HepG2 (cell line): ENCODE measurements at regions not wholly inside any gene's neighbourhood (a gene's known extent, or its start where the extent isn't known, plus 50 kb on each side); places are given as distances from the start of the nearest gene placed in this dataset.

Source experiments
- ATAC-seq: fragments of 200-7000 bp; cut with Tn5 transposase; 3 replicates; pipeline ENCODE4 v1.9.1; 2020; ENCODE audit warnings: mild to moderate bottlenecking, moderate library complexity
- BruUV-seq: library from RNA; stranded (reverse); fragments of 400-500 nt; replicated peaks from 2 replicates; lab custom pipeline; 2021; lab: Mats Ljungman, UMichigan
- CTCF ChIA-PET: fragments of 300-600 bp; formaldehyde crosslinking; extraction: SDS; loops from one replicate; lab custom pipeline; 2021; ENCODE audit warnings: low total read pairs, inconsistent platforms, low intra/inter-chr PET ratio; lab: Yijun Ruan, JAX
- POLR2A ChIA-PET: fragments of 350-600 bp; sonication (Branson Sonifier 250); formaldehyde crosslinking; loops from one replicate; lab custom pipeline; 2020; ENCODE audit warnings: antibody characterized with exemption, inconsistent platforms; lab: Yijun Ruan, JAX
- DNase-seq: peaks from one replicate; pipeline ENCODE4 v3.0.0-alpha.2; 2015; ENCODE audit warnings: low spot score
- FAIRE-seq: peaks from 3 replicates; lab custom pipeline; 2011; peaks lifted over from hg19 to GRCh38; lab: Jason Lieb, UNC
- H2AFZ ChIP-seq: one replicate; pipeline ENCODE4 v1.6.1; 2011; ENCODE audit warnings: low read length, inconsistent platforms
- H3K27ac ChIP-seq: fragments of 300-600 bp; 3 replicates; pipeline ENCODE4 v1.8.0; 2011; ENCODE audit warnings: mixed run types, mild to moderate bottlenecking, mixed read lengths, low read length, inconsistent platforms; ENCODE audit not compliant: insufficient read depth; ENCODE audit errors: extremely low read length
- H3K27me3 ChIP-seq, 2 experiments: fragments of 200-600 bp in 1 of 2; 2 replicates in 1 of 2; 3 replicates in 1 of 2; pipeline versions ENCODE4 v1.6.0 to v1.8.0; 2011; ENCODE audit warnings: low read length in 2 of 2, mild to moderate bottlenecking in 2 of 2, moderate library complexity in 2 of 2, inconsistent platforms in 1 of 2; ENCODE audit not compliant: insufficient read depth in 2 of 2, control insufficient read depth in 1 of 2
- H3K36me3 ChIP-seq, 2 experiments: fragments of 200-600 bp in 1 of 2; replicated peaks in 1 of 2; 2 replicates in 1 of 2; 3 replicates in 1 of 2; pipeline versions ENCODE4 v1.5.1 to v1.8.0; 2011; ENCODE audit warnings: low read length in 2 of 2, inconsistent platforms in 1 of 2; ENCODE audit not compliant: insufficient read depth in 2 of 2, control insufficient read depth in 1 of 2
- H3K4me1 ChIP-seq: 2 replicates; pipeline ENCODE4 v1.5.1; 2012; ENCODE audit warnings: low read length, inconsistent platforms; ENCODE audit not compliant: insufficient read depth
- H3K4me2 ChIP-seq: 2 replicates; pipeline ENCODE4 v1.6.0; 2011; ENCODE audit warnings: low read depth, low read length, inconsistent platforms
- H3K4me3 ChIP-seq, 3 experiments: fragments of 200-600 bp in 1 of 3; sonication (generic), shearing (Covaris generic) in 1 of 3; replicated peaks in 1 of 3; 2 replicates each; pipeline ENCODE4 v1.5.1; 2011 to 2016; ENCODE audit warnings: low read length in 3 of 3, inconsistent platforms in 2 of 3, low read depth in 2 of 3, mild to moderate bottlenecking in 2 of 3, control low read depth in 1 of 3, mixed read lengths in 1 of 3; ENCODE audit not compliant: insufficient read depth in 1 of 3
- H3K79me2 ChIP-seq: one replicate; pipeline ENCODE4 v1.6.1; 2011; ENCODE audit warnings: low read length, inconsistent platforms; ENCODE audit not compliant: insufficient read depth
- H3K9ac ChIP-seq: 2 replicates; pipeline ENCODE4 v1.6.0; 2011; ENCODE audit warnings: mild to moderate bottlenecking, low read depth, low read length, inconsistent platforms; ENCODE audit not compliant: insufficient read depth
- H3K9me3 ChIP-seq: 2 replicates; pipeline ENCODE4 v1.5.1; 2012; ENCODE audit warnings: mild to moderate bottlenecking, low read length
- H4K20me1 ChIP-seq: 2 replicates; pipeline ENCODE4 v1.6.0; 2011; ENCODE audit warnings: inconsistent platforms, mild to moderate bottlenecking, low read length, moderate library complexity; ENCODE audit not compliant: insufficient read depth
- ATF5 ChIP-seq: sonication (generic); formaldehyde crosslinking; IDR thresholded peaks from 2 replicates; pipeline ENCODE4 v1.4.0; 2020; ENCODE audit warnings: mild to moderate bottlenecking, low read depth, missing genetic modification reagents
- CEBPB ChIP-seq: IDR thresholded peaks from 2 replicates; pipeline ENCODE4 v1.6.1; 2011; ENCODE audit warnings: low read depth, low read length, improper control_type of control experiment, borderline replicate concordance
- EZH2 ChIP-seq: conservative IDR thresholded peaks from 2 replicates; pipeline ENCODE4 v1.6.1; 2012; ENCODE audit warnings: mild to moderate bottlenecking, low read depth, low read length, moderate library complexity
- PLSCR1 ChIP-seq: sonication (generic); formaldehyde crosslinking; IDR thresholded peaks from 2 replicates; pipeline ENCODE4 v1.5.0; 2020; ENCODE audit warnings: missing genetic modification reagents, mild to moderate bottlenecking, borderline replicate concordance
- STAG1 ChIP-seq: sonication (generic); formaldehyde crosslinking; IDR thresholded peaks from 2 replicates; pipeline ENCODE4 v1.4.0; 2020; ENCODE audit warnings: missing genetic modification reagents
- ZNF598 ChIP-seq: sonication (generic); formaldehyde crosslinking; IDR thresholded peaks from 2 replicates; pipeline ENCODE4 v1.5.1; 2020; ENCODE audit warnings: mild to moderate bottlenecking, missing genetic modification reagents, borderline replicate concordance
- WGBS: methylation state at CpG from one replicate; pipeline ENCODE4 v1.1.6; 2017; ENCODE audit warnings: low lambda C conversion rate; 5-methylcytosine and 5-hydroxymethylcytosine counted together
- in situ Hi-C: cut with HindIII; loops from 2 replicates; pipeline ENCODE4 v1.10.0; 2017; ENCODE audit warnings: low pct_unique_long_range_greater_than_20kb; ENCODE audit not compliant: extremely low pct_ligation_motif_present
- intact Hi-C: fragments of 100-400 bp; cut with micrococcal nuclease; formaldehyde crosslinking; loops from one replicate; pipeline ENCODE4 v1.10.0; 2022; ENCODE audit not compliant: unreplicated experiment
- TF ChIP-seq, protein P1 (sequence below): sonication (generic); formaldehyde crosslinking; IDR thresholded peaks from 2 replicates; pipeline ENCODE4 v1.5.0; 2020; ENCODE audit warnings: mild to moderate bottlenecking, missing genetic modification reagents, moderate library complexity

- TF ChIP-seq ATF5 = no peak
These were observed 144.2 kb upstream of the CEP126 start (continued) for GRCh38 chr11:101770648-101771047.

DNA sequence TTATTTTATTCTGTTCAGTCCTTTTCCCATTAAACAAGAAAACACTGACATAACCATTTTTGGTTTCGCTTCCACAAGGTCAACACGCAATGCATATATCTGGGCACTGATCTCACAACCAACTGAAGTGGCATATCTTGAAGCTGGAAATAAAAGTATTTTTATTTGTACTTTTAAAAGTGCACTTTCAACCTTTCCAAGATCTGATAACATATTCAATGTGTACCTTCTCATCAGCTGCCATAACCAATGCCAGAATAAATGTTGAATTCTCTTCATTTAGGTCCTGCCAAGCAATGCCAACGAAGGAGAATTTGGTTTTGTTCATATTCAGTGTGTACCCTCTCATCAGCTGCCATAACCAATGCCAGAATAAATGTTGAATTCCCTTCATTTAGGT lies 148.9 kb upstream of the CEP126 start:
- CTCF ChIA-PET = no interaction called here
- FAIRE-seq = no peak

GRCh38 chr11:101759771-101760450 lies 154.9 kb upstream of the CEP126 start:
- POLR2A ChIA-PET = no interaction called here
- BruUV-seq = no TSS peak
- ATAC-seq = peak; percentile 87
- no peak overlapping the region for H3K4me3 ChIP-seq
- peak; percentile 35 for DNase-seq
- no peak for FAIRE-seq
- 0% methylated on average over 3 of the region's 3 CpGs for WGBS
- no peak overlapping the region for H3K9ac ChIP-seq
- H3K4me2 ChIP-seq = no peak overlapping the region
- CTCF ChIA-PET = no interaction called here
- no peaks in the 10 kb centered on the region for H3K27me3 ChIP-seq
- H3K27ac ChIP-seq = no peak overlapping the region
- no peak overlapping the region for H2AFZ ChIP-seq
- intact Hi-C loops = loop anchor here (1.0 to 5.0 kb wide), 2 partner anchors 87 to 247 kb away; no protein-coding TSS in a partner anchor
- no peaks in the 10 kb centered on the region for H3K4me1 ChIP-seq
- H3K79me2 ChIP-seq = no peaks in the 10 kb centered on the region
- in situ Hi-C loops = no loop called here
- H3K36me3 ChIP-seq = no peaks in the 10 kb centered on the region
- no peaks in the 10 kb centered on the region for H3K9me3 ChIP-seq
- no peaks in the 10 kb centered on the region for H4K20me1 ChIP-seq
- TF ChIP-seq STAG1 (CRISPR knock-in tag) = peak; percentile 36; the same call in 1 of the 2 replicates
- TF ChIP-seq, protein P1, sequence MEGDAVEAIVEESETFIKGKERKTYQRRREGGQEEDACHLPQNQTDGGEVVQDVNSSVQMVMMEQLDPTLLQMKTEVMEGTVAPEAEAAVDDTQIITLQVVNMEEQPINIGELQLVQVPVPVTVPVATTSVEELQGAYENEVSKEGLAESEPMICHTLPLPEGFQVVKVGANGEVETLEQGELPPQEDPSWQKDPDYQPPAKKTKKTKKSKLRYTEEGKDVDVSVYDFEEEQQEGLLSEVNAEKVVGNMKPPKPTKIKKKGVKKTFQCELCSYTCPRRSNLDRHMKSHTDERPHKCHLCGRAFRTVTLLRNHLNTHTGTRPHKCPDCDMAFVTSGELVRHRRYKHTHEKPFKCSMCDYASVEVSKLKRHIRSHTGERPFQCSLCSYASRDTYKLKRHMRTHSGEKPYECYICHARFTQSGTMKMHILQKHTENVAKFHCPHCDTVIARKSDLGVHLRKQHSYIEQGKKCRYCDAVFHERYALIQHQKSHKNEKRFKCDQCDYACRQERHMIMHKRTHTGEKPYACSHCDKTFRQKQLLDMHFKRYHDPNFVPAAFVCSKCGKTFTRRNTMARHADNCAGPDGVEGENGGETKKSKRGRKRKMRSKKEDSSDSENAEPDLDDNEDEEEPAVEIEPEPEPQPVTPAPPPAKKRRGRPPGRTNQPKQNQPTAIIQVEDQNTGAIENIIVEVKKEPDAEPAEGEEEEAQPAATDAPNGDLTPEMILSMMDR = peak; percentile 56
- no peak for TF ChIP-seq EZH2
- TF ChIP-seq ZNF598 (CRISPR knock-in tag) = no peak
- peak; percentile 57; the same call in 1 of the 2 replicates for TF ChIP-seq CEBPB

More for the DNA sequence above, 148.9 kb upstream of the CEP126 start:
- WGBS = 22% methylated on average over 3 of the region's 3 CpGs
- no peaks in the 10 kb centered on the region for H3K79me2 ChIP-seq
- H4K20me1 ChIP-seq = no peaks in the 10 kb centered on the region
- POLR2A ChIA-PET = no interaction called here
- H3K4me2 ChIP-seq = no peak overlapping the region
- H3K4me3 ChIP-seq = no peak overlapping the region
- no peak overlapping the region for H2AFZ ChIP-seq
- ATAC-seq (no peak), DNase-seq (no peak)
- H3K36me3 ChIP-seq = no peaks in the 10 kb centered on the region
- TF ChIP-seq PLSCR1 = no peak
- H3K9me3 ChIP-seq = peaks cover 8% of the 10 kb centered on the region; the same call in 1 of the 2 replicates
- H3K27ac ChIP-seq = no peak overlapping the region
- intact Hi-C loops (no loop called here), in situ Hi-C loops (no loop called here)
- no TSS peak for BruUV-seq
- no peaks in the 10 kb centered on the region for H3K4me1 ChIP-seq
- H3K27me3 ChIP-seq = no peaks in the 10 kb centered on the region
- no peak overlapping the region for H3K9ac ChIP-seq
